WTC11 (cell line): ENCODE measurements at regions not wholly inside any gene's neighbourhood (a gene's known extent, or its start where the extent isn't known, plus 50 kb on each side); places are given as distances from the start of the nearest gene placed in this dataset.

ENCODE experiments used
- ATAC-seq: fragments of 200-7000 bp; cut with Tn5 transposase; 2 replicates; pipeline ENCODE4 v1.10.0; 2021; ENCODE audit warnings: mild to moderate bottlenecking, moderate library complexity
- CTCF ChIA-PET: fragments of 300-600 bp; sonication (Branson Sonifier 250); formaldehyde crosslinking; loops from one replicate; lab custom pipeline; 2021; ENCODE audit warnings: antibody characterized with exemption; lab: Charles Lee
- POLR2A ChIA-PET: fragments of 350-600 bp; sonication (Branson Sonifier 250); formaldehyde crosslinking; loops from one replicate; lab custom pipeline; 2021; ENCODE audit warnings: antibody characterized with exemption; lab: Charles Lee
- DNase-seq: peaks from one replicate; pipeline ENCODE4 v3.0.0; 2021; ENCODE audit warnings: low spot score
- H3K27ac Mint-ChIP-seq: 2 replicates; pipeline ENCODE4 v1.8.0; 2021; ENCODE audit warnings: mixed read lengths
- H3K27me3 Mint-ChIP-seq: 2 replicates; pipeline ENCODE4 v1.8.0; 2021; ENCODE audit warnings: low read depth, mild to moderate bottlenecking, moderate library complexity, mixed read lengths
- H3K36me3 Mint-ChIP-seq: 2 replicates; pipeline ENCODE4 v1.8.0; 2021; ENCODE audit warnings: mixed read lengths
- H3K4me1 Mint-ChIP-seq: 2 replicates; pipeline ENCODE4 v1.8.0; 2022; ENCODE audit warnings: mixed read lengths
- H3K4me3 Mint-ChIP-seq: 2 replicates; pipeline ENCODE4 v1.8.0; 2021; ENCODE audit warnings: mild to moderate bottlenecking, moderate library complexity, mixed read lengths
- H3K9me3 Mint-ChIP-seq: 2 replicates; pipeline ENCODE4 v1.8.0; 2021; ENCODE audit warnings: mixed read lengths
- ATF2 ChIP-seq: sonication (generic); formaldehyde crosslinking; IDR thresholded peaks from 2 replicates; pipeline ENCODE4 v1.8.1; 2022; ENCODE audit warnings: low read depth, missing genetic modification reagents, borderline replicate concordance
- CREB1 ChIP-seq: sonication (generic); formaldehyde crosslinking; IDR thresholded peaks from 2 replicates; pipeline ENCODE4 v1.8.0; 2023; ENCODE audit warnings: mild to moderate bottlenecking, missing genetic modification reagents
- E2F1 ChIP-seq: sonication (generic); formaldehyde crosslinking; IDR thresholded peaks from 2 replicates; pipeline ENCODE4 v1.8.0; 2022; ENCODE audit warnings: mild to moderate bottlenecking, missing genetic modification reagents
- ERG ChIP-seq: fragments of 250-450 bp; sonication (Bioruptor Pico); IDR thresholded peaks from 2 replicates; pipeline ENCODE4 v1.8.0; 2021; ENCODE audit warnings: mild to moderate bottlenecking
- ESRRA ChIP-seq: sonication (generic); formaldehyde crosslinking; IDR thresholded peaks from 2 replicates; pipeline ENCODE4 v1.8.1; 2022; ENCODE audit warnings: mild to moderate bottlenecking, missing genetic modification reagents, borderline replicate concordance
- ETV6 ChIP-seq: sonication (generic); formaldehyde crosslinking; IDR thresholded peaks from 2 replicates; pipeline ENCODE4 v1.8.1; 2022; ENCODE audit warnings: mild to moderate bottlenecking, missing genetic modification reagents
- FOXP4 ChIP-seq: sonication (generic); formaldehyde crosslinking; IDR thresholded peaks from 2 replicates; pipeline ENCODE4 v1.8.0; 2022; ENCODE audit warnings: mild to moderate bottlenecking, missing genetic modification reagents
- GTF2I ChIP-seq: fragments of 250-450 bp; sonication (Bioruptor Pico); conservative IDR thresholded peaks from 2 replicates; pipeline ENCODE4 v1.4.0; 2021; ENCODE audit warnings: mild to moderate bottlenecking
- HMGA2 ChIP-seq: fragments of 250-450 bp; sonication (Bioruptor Pico); IDR thresholded peaks from 2 replicates; pipeline ENCODE4 v1.4.0; 2021; ENCODE audit warnings: mild to moderate bottlenecking, moderate library complexity
- HMGXB4 ChIP-seq: sonication (generic); formaldehyde crosslinking; IDR thresholded peaks from 2 replicates; pipeline ENCODE4 v1.8.1; 2023; ENCODE audit warnings: mild to moderate bottlenecking, moderate library complexity, missing genetic modification reagents
- JAZF1 ChIP-seq: fragments of 250-450 bp; sonication (Bioruptor Pico); IDR thresholded peaks from 2 replicates; pipeline ENCODE4 v1.9.0; 2021; ENCODE audit warnings: moderate library complexity, mild to moderate bottlenecking, inconsistent platforms
- MAX ChIP-seq: sonication (generic); formaldehyde crosslinking; IDR thresholded peaks from 2 replicates; pipeline ENCODE4 v1.8.0; 2022; ENCODE audit warnings: mild to moderate bottlenecking, missing genetic modification reagents
- PRDM15 ChIP-seq: sonication (generic); formaldehyde crosslinking; IDR thresholded peaks from 2 replicates; pipeline ENCODE4 v1.8.0; 2022; ENCODE audit warnings: missing genetic modification reagents
- RORB ChIP-seq: fragments of 250-450 bp; sonication (Bioruptor Pico); IDR thresholded peaks from 2 replicates; pipeline ENCODE4 v1.9.0; 2021; ENCODE audit warnings: mild to moderate bottlenecking
- SMAD4 ChIP-seq: sonication (generic); formaldehyde crosslinking; IDR thresholded peaks from 2 replicates; pipeline ENCODE4 v1.8.0; 2022; ENCODE audit warnings: mild to moderate bottlenecking, missing genetic modification reagents
- STAT6 ChIP-seq: sonication (generic); formaldehyde crosslinking; conservative IDR thresholded peaks from 2 replicates; pipeline ENCODE4 v1.8.1; 2023; ENCODE audit warnings: mild to moderate bottlenecking, low read depth, missing genetic modification reagents, moderate library complexity
- TCF7 ChIP-seq: sonication (generic); formaldehyde crosslinking; IDR thresholded peaks from 2 replicates; pipeline ENCODE4 v1.8.0; 2022; ENCODE audit warnings: mild to moderate bottlenecking, low read depth, missing genetic modification reagents, moderate library complexity
- USF1 ChIP-seq: sonication (generic); formaldehyde crosslinking; IDR thresholded peaks from 2 replicates; pipeline ENCODE4 v1.8.0; 2022; ENCODE audit warnings: mild to moderate bottlenecking, missing genetic modification reagents
- ZNF512 ChIP-seq: sonication (generic); formaldehyde crosslinking; IDR thresholded peaks from 2 replicates; pipeline ENCODE4 v1.8.1; 2022; ENCODE audit warnings: missing genetic modification reagents, borderline replicate concordance
- ZNF671 ChIP-seq: fragments of 250-450 bp; sonication (Bioruptor Pico); IDR thresholded peaks from 2 replicates; pipeline ENCODE4 v1.8.0; 2021; ENCODE audit warnings: mild to moderate bottlenecking

GRCh38 chr11:22467248-22467647 is 129.1 kb downstream of the SLC17A6 start (continued):
- no peak for TF ChIP-seq ATF2 (CRISPR knock-in tag)

GRCh38 chr11:22466809-22467208 is 128.6 kb downstream of the SLC17A6 start:
- H3K4me3 Mint-ChIP-seq: no peak overlapping the region
- H3K4me1 Mint-ChIP-seq: peaks cover 3% of the 10 kb centered on the region; the same call in 1 of the 2 replicates
- DNase-seq: no peak
- H3K9me3 Mint-ChIP-seq: no peaks in the 10 kb centered on the region
- no peak overlapping the region for H3K27ac Mint-ChIP-seq
- no peaks in the 10 kb centered on the region for H3K36me3 Mint-ChIP-seq
- no peaks in the 10 kb centered on the region for H3K27me3 Mint-ChIP-seq
- ChIA-PET CTCF (no interaction called here), POLR2A (no interaction called here)
- no peak for ATAC-seq
- TF ChIP-seq JAZF1 (CRISPR knock-in tag): no peak
- no peak for TF ChIP-seq ESRRA (CRISPR knock-in tag)
- no peak for TF ChIP-seq MAX (CRISPR knock-in tag)
- TF ChIP-seq GTF2I (CRISPR knock-in tag): no peak
- TF ChIP-seq ZNF512 (CRISPR knock-in tag): no peak
- no peak for TF ChIP-seq E2F1
- no peak for TF ChIP-seq TCF7 (CRISPR knock-in tag)
- no peak for TF ChIP-seq ERG (CRISPR knock-in tag)
- TF ChIP-seq HMGA2: no peak
- TF ChIP-seq ETV6 (CRISPR knock-in tag): no peak
- no peak for TF ChIP-seq FOXP4 (CRISPR knock-in tag)
- no peak for TF ChIP-seq USF1 (CRISPR knock-in tag)
- TF ChIP-seq HMGXB4: no peak
- no peak for TF ChIP-seq RORB (CRISPR knock-in tag)
- TF ChIP-seq PRDM15 (CRISPR knock-in tag): no peak
- no peak for TF ChIP-seq STAT6 (CRISPR knock-in tag)
- TF ChIP-seq SMAD4: no peak
- TF ChIP-seq ZNF671: no peak
- no peak for TF ChIP-seq CREB1
